Suprapubic skin (tissue), 4 donors: ENCODE measurements at regions not wholly inside any gene's neighbourhood (a gene's known extent, or its start where the extent isn't known, plus 50 kb on each side); places are given as distances from the start of the nearest gene placed in this dataset.
"Not testable (repeated sequence)": the region's sequence is repeated elsewhere in the genome, so short reads cannot be mapped to it uniquely, and the experiment has no call there.

ENCODE experiments used
- DNase-seq, 2 donors: peaks; one replicate each; pipeline ENCODE4 v3.0.0-alpha.2; 2019; ENCODE audit warnings: low spot score in 2 of 2
- H3K27ac ChIP-seq: fragments of 200-600 bp; sonication (generic); one replicate; pipeline ENCODE4 v1.5.1; 2019
- H3K27me3 ChIP-seq: fragments of 200-600 bp; sonication (generic); one replicate; pipeline ENCODE4 v1.5.1; 2019
- H3K36me3 ChIP-seq: fragments of 200-600 bp; sonication (generic); one replicate; pipeline ENCODE4 v1.5.1; 2019
- H3K4me1 ChIP-seq: fragments of 200-600 bp; sonication (generic); one replicate; pipeline ENCODE4 v1.5.1; 2019
- H3K4me3 ChIP-seq: fragments of 200-600 bp; sonication (generic); one replicate; pipeline ENCODE4 v1.5.1; 2019; ENCODE audit warnings: mild to moderate bottlenecking
- H3K9me3 ChIP-seq: fragments of 200-600 bp; sonication (generic); one replicate; pipeline ENCODE4 v1.5.1; 2019
- CTCF ChIP-seq, 2 donors: fragments of 200-600 bp in 1 of 2; fragments of 450-650 bp in 1 of 2; sonication (generic) in 1 of 2; IDR thresholded peaks; one replicate each; pipeline ENCODE4 v1.5.1; 2016 to 2019; ENCODE audit warnings: antibody characterized with exemption in 2 of 2, mild to moderate bottlenecking in 1 of 2, moderate library complexity in 1 of 2
- EP300 ChIP-seq: sonication (generic); formaldehyde crosslinking; IDR thresholded peaks from one replicate; pipeline ENCODE4 v1.6.1; 2017; ENCODE audit warnings: antibody characterized with exemption
- POLR2A ChIP-seq, 2 donors: fragments of 450-650 bp; IDR thresholded peaks; one replicate each; pipeline ENCODE4 v1.6.1; 2017; ENCODE audit warnings: antibody characterized with exemption in 2 of 2, mild to moderate bottlenecking in 2 of 2, moderate library complexity in 2 of 2
- POLR2AphosphoS5 ChIP-seq, 3 donors: sonication (generic); formaldehyde crosslinking; IDR thresholded peaks; one replicate each; pipeline ENCODE4 v1.6.1; 2017; ENCODE audit warnings: antibody characterized with exemption in 3 of 3
- WGBS: methylation state at CpG from one replicate; pipeline ENCODE4 v1.1.5; 2018; 5-methylcytosine and 5-hydroxymethylcytosine counted together

GRCh38 chr5:106454050-106454449 is 1216.7 kb downstream of the EFNA5 start:
- no peak for DNase-seq
- 81% methylated on average over 1 of the region's 1 CpG for WGBS

GRCh38 chr5:106451998-106452397 is 1218.7 kb downstream of the EFNA5 start:
- no peak for DNase-seq
- H3K27me3 ChIP-seq, result no peaks in the 10 kb centered on the region
- WGBS, result 90% methylated on average over 5 of the region's 5 CpGs
- H3K9me3 ChIP-seq, result no peaks in the 10 kb centered on the region
- no peaks in the 10 kb centered on the region for H3K4me1 ChIP-seq
- TF ChIP-seq EP300 (no peak), POLR2AphosphoS5 (IDR thresholded peaks at IDR 0.05) (no peak), POLR2A (IDR thresholded peaks at IDR 0.05) (no peak), CTCF (IDR thresholded peaks at IDR 0.05) (no peak)
- no peak overlapping the region for H3K27ac ChIP-seq
- H3K36me3 ChIP-seq, result no peaks in the 10 kb centered on the region
- no peak overlapping the region for H3K4me3 ChIP-seq

More at GRCh38 chr5:106454050-106454449, 1216.7 kb downstream of the EFNA5 start:
- Histone ChIP-seq H3K27me3 (no peaks in the 10 kb centered on the region), H3K9me3 (no peaks in the 10 kb centered on the region), H3K36me3 (no peaks in the 10 kb centered on the region), H3K4me3 (no peak overlapping the region), H3K27ac (no peak overlapping the region), H3K4me1 (no peaks in the 10 kb centered on the region)
- no peak for TF ChIP-seq POLR2AphosphoS5 (IDR thresholded peaks at IDR 0.05)
- no peak for TF ChIP-seq POLR2A (IDR thresholded peaks at IDR 0.05)
- no peak for TF ChIP-seq CTCF (IDR thresholded peaks at IDR 0.05)
- no peak for TF ChIP-seq EP300

GRCh38 chr5:106443746-106444145 is 1227.0 kb downstream of the EFNA5 start:
- no peak for TF ChIP-seq CTCF (IDR thresholded peaks at IDR 0.05)
- TF ChIP-seq POLR2AphosphoS5 (IDR thresholded peaks at IDR 0.05), result no peak
- no peak for TF ChIP-seq POLR2A (IDR thresholded peaks at IDR 0.05)
- no peak for TF ChIP-seq EP300
- Histone ChIP-seq H3K27ac (no peak overlapping the region), H3K4me1 (no peaks in the 10 kb centered on the region), H3K36me3 (no peaks in the 10 kb centered on the region), H3K9me3 (no peaks in the 10 kb centered on the region), H3K4me3 (no peak overlapping the region), H3K27me3 (no peaks in the 10 kb centered on the region)
- WGBS, result 89% methylated on average over 2 of the region's 2 CpGs
- DNase-seq, result no peak

- Histone ChIP-seq H3K4me1 (no peaks in the 10 kb centered on the region), H3K36me3 (no peaks in the 10 kb centered on the region), H3K4me3 (no peak overlapping the region), H3K9me3 (no peaks in the 10 kb centered on the region), H3K27ac (no peak overlapping the region), H3K27me3 (no peaks in the 10 kb centered on the region)
- DNase-seq, result no peak
- TF ChIP-seq CTCF (IDR thresholded peaks at IDR 0.05), result no peak
- TF ChIP-seq POLR2AphosphoS5 (IDR thresholded peaks at IDR 0.05), result no peak
- TF ChIP-seq POLR2A (IDR thresholded peaks at IDR 0.05), result no peak
- TF ChIP-seq EP300, result no peak
These were observed 1235.6 kb downstream of the EFNA5 start for GRCh38 chr5:106435185-106435584.

- not testable (repeated sequence) for H3K36me3 ChIP-seq, H3K9me3 ChIP-seq
- 92% methylated on average over 9 of the region's 11 CpGs for WGBS
These were observed 1240.0 kb downstream of the EFNA5 start for GRCh38 chr5:106430733-106431132.

More at GRCh38 chr5:106430733-106431132, 1240.0 kb downstream of the EFNA5 start:
- DNase-seq, H3K27me3 ChIP-seq, H3K27ac ChIP-seq, H3K4me3 ChIP-seq, H3K4me1 ChIP-seq: not testable (repeated sequence)
